CD4-positive, alpha-beta T cell treated with Interferon alpha-2 for 1 hour (primary cell): ENCODE measurements at regions not wholly inside any gene's neighbourhood (a gene's known extent, or its start where the extent isn't known, plus 50 kb on each side); places are given as distances from the start of the nearest gene placed in this dataset.

Source experiments
- DNase-seq, 2 donors: peaks; one replicate each; pipeline ENCODE4 v3.0.0-alpha.2; 2020 to 2022

DNA sequence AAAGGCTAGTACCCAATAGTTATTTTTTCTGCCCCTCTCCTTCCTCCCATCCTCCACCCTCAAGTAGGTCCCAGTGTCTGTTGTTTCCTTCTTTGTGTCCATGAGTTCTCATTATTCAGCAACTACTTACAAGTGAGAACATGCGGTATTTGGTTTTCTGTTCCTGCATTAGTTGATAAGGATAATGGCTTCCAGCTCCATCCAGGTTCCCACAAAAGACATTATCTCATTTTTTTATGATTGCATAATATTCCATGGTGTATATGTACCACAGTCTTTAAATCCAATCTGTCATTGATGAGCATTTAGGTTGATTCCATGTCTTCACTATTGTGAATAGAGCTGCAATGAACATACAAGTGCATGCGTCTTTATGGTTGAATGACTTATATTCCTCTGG, 128.3 kb upstream of the ANKRD55 start:
- DNase-seq, result no peak

- DNase-seq, result no peak
Observed at GRCh38 chr5:56360816-56361215, 127.7 kb upstream of the ANKRD55 start.

DNA sequence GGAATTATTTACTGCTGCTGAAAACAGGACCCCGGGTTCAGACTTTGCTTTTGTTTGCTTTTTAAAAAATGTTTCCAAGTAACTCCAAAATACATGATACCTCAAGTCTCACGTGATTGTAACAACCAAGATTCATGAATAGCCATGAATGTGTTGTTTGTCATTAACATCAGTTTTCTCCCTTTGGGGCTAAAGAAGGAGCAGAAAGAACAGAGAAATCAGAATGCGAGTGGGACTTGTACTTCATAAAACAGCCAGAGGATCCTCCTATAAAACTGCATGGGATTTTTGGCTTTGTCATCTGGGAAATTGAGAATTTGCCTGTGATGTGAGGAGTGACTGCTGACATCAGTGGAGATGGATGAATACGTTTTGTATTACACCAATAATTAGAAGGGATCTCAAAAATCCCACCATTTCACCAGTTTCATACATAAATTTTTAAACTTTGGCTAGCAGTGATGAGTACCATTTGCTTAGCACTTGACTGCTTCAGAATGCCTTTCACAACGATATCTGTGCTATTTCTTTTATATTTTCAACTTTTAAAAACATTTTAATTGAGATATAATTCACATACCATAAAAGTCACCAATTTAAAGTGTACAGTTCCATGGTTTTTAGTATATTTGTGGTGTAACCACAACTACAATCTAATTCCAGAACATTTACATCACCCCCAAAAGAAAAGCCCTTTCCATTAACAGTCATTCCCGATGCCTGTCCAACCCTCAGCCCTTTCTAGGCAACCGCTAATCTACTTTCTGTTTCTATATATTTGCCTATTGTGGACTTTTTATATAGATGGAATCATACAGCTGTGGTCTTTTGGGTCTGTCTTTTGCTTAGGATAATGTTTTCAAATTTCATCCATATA, 126.9 kb upstream of the ANKRD55 start:
- no peak for DNase-seq

DNA sequence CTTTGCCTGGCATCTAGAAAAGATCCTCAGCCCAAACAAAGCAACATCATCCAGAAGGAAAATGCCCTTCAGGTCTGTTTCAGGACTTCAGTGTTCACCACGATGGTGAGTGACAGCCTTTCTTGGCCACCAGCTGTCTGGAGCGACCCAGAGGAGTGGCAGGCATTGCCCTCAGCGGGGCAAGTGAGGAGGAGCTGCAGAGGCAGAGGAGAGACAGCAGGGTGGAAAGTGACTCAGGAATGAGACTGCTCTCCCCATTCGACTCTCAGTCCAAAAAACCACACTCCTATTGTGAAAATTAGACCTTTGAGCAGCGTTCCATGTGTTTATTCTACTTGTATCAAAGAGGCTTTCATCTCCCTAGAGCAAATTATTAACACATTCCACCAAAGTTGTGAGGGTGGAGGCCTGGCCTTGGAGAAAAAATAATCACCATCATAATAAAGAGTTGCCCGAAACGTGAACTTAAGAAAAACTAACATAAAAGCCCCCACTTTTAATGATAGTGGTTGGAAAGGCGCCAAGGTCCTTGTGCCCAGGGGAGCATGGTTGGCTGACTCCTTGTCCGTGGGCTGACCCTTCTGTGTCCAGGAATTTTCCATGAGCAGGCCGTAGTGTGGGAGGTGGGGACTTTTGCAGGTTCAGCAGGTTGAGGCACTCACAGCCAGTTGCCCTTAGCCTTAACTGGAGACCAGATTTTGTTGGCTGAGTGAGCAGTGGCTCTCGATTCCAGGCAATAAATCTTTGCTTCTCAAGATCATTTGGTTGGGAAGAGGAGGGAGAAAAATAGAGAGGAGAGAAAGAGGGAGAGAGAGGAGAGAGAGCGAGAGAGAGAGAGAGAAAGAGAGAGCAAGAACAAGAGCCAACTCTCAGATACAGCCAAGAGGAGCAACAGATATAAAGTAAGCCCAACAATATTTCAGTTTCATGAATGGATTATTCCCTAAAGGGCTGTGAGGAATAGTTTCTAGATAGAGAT, 125.9 kb upstream of the ANKRD55 start:
- DNase-seq, result no peak

DNA sequence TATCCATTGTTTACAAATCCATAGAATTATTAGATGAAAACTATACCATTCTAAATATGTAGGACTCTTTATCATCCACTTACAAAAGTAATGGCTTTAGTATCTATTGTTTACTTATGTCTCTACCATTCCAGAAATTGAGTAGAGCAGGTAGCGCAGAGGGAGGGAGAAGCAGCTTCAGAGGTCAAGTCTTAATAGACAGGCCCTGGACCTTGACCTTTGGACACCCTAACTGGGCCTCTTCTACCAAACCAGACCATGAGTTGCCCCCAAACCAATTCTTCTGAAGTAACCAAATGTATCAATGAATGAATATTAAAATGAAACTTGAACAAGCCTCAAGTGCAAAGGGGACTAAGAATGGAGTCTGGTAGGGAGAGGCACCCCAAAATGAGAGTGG, 124.9 kb upstream of the ANKRD55 start:
- no peak for DNase-seq

DNA sequence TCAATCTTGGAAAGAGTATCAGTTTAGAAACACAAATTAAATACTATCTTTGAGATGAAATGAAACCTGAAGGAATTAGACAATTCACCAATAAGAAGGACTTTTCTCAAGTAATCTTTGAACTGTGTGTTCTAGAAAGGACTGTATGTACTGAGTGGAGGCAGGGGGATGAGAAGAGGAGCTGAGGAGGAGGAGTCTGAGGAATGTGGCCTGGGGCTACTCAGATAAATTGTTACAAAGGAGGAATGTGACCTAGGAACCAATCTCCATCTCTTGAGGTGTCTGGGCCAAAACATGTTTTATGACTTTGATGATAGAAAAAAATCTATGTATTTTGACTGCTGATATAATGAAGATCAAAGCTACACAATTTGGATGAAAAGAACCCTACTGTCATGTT, 124.3 kb upstream of the ANKRD55 start:
- no peak for DNase-seq

GRCh38 chr5:56356836-56357160, 123.7 kb upstream of the ANKRD55 start:
- no peak for DNase-seq

DNA sequence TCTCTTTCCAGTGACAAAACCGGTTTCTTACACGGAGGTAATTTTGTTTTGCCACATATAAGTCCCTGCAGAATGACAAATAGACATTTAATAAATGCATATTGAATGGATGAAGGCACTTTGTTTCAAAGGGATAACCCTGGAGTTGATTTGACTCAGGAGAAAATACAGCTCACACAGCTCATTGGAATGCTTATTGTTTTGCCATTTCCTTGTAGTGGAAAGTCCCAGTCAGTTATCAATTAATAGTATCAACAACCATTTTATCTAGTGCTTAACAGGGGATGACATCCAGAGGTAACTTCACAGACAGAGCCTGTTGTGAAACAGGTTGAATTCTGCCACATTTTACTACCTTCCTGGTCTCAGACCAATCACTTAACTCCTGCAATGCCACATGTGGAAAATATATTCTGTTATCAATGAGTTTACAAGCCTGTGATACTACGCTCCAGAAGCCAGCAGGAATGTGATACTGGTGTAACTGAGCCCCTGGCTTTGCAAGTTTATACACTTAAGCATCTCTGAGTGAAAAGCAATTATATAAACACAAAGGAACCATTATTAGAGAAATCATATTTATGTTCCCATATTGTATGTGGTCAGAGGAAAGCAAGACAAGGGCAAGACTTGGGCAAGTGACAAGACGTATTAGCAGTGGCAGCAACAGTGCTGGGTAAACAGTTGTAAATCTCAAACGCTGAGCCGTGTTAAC, 123.1 kb upstream of the ANKRD55 start:
- DNase-seq, result no peak

GRCh38 chr5:56354836-56355235, 121.7 kb upstream of the ANKRD55 start:
- DNase-seq, result no peak

- DNase-seq, result no peak
Observed at GRCh38 chr5:56352808-56353590, 119.9 kb upstream of the ANKRD55 start.

- DNase-seq, result no peak
Observed at GRCh38 chr5:56350597-56351170, 117.6 kb upstream of the ANKRD55 start.

DNA sequence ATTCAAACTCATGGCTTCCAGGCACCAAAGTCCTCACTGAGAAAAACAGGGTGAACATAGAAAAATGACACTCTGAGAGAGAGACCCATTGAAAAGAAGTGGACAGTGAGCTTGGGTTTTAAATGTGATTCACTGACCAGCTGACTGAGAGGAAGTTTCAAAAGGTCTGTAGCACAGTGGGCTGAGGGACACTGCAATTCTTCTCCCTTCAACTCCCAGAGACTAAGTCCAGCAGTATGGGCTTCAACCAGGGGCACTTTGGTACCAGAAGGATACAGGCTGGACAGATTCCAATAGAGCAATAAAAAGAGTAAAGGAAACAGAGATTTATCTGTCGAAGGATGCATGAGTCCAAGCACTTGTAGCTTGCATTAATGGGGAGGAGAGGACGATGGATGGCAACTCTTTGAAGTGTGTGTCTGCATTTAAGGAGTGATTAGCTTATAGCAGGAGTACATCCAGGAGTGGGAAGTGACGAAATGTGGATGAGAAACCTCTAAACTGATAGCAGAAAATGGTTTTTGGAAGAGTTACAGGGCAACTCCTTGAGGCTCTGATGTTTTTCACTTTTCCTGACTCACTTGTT, 117.0 kb upstream of the ANKRD55 start:
- DNase-seq, result no peak

DNA sequence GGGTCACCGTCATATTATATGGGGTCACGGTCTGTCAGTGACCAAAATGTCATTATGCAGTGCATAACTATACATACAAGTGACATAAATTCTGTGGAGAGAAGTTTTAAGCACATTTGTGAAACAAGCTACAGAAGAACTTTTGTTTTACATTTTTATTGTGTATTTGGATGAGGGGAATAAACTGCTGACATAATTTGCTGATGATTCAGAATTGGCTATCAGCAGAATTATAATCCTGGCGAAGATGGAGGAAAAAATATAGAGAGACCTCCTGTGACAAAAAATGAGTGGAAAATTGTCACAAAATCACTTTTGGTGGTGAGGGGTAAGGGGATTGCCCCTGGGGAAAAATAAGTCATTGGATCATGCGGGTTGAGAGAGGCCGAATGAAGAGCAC, 116.3 kb upstream of the ANKRD55 start:
- DNase-seq, result no peak

GRCh38 chr5:56346741-56347535, 113.8 kb upstream of the ANKRD55 start:
- DNase-seq, result no peak

DNA sequence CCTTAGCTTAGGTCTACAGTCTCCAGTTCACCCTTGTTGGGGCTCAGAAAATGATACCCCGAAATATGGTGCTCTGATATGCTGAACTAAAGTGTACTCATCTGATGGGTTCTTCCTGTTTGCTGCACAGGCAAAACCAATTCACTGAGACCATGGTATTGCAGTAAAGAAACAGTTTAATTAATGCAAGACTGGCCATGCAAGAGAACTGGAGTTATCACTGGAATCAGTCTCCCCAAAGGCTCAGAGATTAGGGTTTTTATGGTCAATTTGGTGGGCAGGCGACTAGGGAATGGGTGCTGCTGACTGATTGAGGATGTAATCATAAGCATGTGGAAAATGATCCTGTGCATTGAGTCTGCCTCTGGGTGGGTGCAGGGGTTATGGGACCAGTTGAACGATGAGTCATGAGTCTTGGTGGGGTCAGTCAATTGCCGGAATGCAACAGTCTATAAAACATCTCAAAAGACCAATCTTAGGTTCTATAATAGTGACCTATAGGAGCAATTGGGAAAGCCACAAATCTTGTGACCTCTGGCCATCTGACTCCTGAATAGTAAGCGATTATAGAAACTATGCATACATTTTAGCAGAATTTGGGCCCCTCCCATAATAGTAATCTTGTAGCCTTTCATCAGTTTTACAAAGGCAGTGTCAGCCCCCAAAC, 113.0 kb upstream of the ANKRD55 start:
- no peak for DNase-seq

DNA sequence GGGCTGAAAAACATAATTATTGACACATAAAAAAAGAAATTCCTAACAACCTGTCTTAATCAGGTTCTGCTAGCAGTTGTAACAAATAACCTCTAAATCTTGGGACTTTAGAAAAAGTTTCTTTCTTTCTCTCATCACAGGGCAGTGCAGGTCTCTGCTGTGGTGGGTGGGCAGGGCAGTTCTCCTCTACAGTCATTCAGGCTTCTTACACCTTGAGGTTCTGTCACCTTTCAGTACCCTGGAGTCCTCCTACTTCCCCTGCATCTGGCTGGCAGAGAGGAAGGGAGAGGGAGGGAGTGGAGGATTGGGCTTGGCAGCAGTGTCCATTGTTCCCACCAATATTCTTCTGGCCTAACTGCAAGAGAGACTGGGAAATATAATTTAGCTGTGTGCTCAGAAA, 112.2 kb upstream of the ANKRD55 start:
- no peak for DNase-seq

DNA sequence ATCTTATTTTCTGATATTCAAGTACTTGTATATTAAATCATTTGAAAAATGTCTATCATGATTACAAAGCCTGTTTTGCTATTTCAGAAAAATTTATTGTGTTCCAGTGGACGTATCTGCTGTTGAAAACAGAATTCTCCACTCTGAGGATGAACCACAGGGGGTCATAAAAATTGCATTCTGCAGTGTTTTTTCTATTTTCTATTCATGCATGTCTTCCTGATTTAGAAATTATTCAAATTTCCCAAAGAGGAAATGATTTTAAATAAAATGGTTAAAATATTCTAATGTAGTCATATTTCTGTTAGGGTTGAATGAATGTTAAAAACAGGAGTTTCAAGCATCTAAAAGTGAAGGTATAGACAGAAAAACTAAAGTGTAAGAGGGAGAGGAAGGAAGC, 111.5 kb upstream of the ANKRD55 start:
- DNase-seq, result no peak

- DNase-seq, result no peak
Observed at GRCh38 chr5:56343988-56344387, 110.9 kb upstream of the ANKRD55 start.

GRCh38 chr5:56342616-56343015, 109.5 kb upstream of the ANKRD55 start:
- no peak for DNase-seq
